HL-60/S4 treated with retinoic acid at 250 ng/mL for 4 days and 3 days (cell line): ENCODE measurements at regions not wholly inside any gene's neighbourhood (a gene's known extent, or its start where the extent isn't known, plus 50 kb on each side); places are given as distances from the start of the nearest gene placed in this dataset.
"Not testable (repeated sequence)": the region's sequence is repeated elsewhere in the genome, so short reads cannot be mapped to it uniquely, and the experiment has no call there.

Experiments used
- in situ Hi-C: fragments of 300-500 bp; cut with MboI; formaldehyde crosslinking; loops from 2 replicates; pipeline ENCODE4 v1.7.0; 2022; ENCODE audit warnings: low sequenced_read_pairs

GRCh38 chr6:84975316-84975715 is 210.9 kb upstream of the TBX18 start:
- in situ Hi-C loops: no loop called here

DNA sequence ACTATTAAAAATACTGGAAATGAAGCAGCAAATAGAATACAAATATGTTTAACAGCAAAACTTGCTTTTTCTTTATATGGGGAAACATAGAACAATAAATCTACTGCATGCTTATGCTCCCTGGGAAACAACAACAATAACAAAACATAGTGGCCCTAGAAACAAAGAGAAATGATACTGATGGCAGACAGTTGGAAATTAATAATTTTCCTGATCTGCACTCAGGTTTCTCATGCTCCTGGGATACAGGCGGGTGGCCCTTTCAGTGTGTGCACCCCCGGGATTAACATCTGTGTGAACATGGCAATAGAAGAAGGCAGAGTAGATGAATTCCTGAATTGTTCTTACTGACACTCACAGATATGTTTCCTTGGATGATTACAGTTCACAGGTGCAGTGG is 209.2 kb upstream of the TBX18 start:
- in situ Hi-C loops: no loop called here

DNA sequence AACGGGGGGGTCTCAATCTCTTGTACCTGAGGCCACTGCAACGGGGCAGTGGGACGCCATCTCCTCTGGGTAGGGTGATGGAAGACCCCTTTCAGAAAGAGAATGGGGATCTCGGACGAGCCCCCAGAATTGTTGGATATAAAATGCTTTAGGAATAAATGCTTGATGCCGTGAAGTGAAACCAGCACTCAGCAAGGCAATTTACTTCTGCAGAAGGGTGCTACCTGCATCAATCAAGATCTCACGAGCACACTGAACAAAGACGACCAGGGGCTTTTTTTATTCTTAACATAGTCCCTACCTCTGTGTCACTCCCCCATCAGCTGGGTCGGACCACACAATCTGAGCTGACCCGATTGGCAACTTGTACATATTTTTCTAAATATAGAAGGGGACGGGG is 203.6 kb upstream of the TBX18 start:
- in situ Hi-C loops: no loop called here

- in situ Hi-C loops: no loop called here
Measured at GRCh38 chr6:84967389-84967788, 203.0 kb upstream of the TBX18 start.

DNA sequence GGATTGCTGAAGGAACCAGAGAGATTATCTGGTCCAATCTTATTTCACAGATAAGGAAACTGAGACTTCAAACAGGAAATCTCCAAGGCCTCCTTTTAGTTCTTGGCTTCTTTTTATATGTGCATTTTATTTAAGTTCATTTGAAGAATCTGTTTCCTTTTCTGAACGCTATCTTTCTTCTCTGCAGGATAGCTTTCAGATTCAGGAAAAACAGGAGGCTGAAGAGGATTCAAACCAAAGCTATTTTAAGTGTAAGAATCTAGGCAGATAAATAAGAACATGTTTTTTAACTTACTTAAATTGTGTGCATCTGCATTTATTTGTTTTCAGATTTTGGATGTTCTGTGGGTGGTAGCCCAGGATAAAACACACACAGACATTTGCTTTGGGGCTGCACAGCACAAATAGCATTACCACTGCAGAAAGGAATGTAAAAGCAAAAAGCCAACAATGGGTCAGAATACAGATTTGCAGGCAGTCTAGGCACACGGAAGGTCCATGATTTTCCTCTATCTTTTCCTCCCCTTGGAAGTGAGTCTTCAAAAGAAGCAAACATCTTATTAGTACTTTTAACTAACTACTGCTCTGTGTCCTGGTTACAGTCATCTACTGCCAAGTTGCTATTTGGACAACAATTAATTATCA is 188.8 kb upstream of the TBX18 start:
- in situ Hi-C loops: no loop called here

DNA sequence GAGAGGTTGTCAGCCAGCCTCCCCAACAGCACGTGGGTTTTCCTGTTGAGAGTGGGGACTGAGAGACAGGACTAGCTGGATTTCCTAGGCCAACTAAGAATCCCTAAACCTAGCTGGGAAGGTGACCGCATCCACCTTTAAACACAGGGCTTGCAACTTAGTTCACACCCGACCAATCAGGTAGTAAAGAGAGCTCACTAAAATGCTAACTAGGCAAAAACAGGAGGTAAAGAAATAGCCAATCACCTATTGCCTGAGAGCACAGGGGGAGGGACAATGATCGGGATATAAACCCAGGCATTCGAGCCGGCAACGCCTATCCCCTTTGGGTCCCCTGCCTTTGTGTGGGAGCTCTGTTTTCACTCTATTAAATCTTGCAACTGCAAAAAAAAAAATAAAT is 180.5 kb upstream of the TBX18 start:
- in situ Hi-C loops: not testable (repeated sequence)

GRCh38 chr6:84943905-84944304 is 179.5 kb upstream of the TBX18 start:
- in situ Hi-C loops: no loop called here

DNA sequence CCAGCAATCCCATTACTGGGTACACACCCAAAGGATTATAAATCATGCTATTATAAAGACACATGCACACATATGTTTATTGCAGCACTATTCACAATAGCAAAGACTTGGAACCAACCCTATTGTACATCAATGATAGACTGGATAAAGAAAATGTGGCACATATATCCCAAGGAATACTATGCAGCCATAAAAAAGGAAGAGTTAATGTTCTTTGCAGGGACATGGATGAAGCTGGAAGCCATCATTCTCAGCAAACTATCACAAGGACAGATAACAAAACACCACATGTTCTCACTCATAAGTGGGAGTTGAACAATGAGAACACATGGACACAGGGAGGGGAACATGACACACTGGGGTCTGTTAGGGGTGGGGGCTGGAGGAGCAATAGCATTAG is 177.2 kb upstream of the TBX18 start:
- in situ Hi-C loops: not testable (repeated sequence)

GRCh38 chr6:84929212-84929611 is 164.8 kb upstream of the TBX18 start:
- in situ Hi-C loops: no loop called here

DNA sequence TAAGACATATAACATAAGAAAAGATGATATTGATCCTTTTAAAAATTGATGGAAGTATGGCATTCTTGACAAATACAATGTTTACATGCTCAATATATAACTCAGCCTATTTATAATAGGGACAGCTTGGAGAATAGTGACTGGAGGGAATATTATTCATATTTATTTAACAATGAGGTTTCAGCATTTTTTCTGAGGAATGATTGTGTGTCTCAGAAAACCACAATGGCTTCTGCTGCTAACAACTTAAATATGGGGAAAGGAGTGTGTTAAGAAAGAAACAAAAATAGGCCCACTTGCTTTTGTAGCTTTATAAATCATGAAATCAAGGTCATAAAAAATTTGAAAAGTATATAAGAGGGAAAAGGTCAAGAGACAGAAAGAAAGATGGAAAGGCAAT is 163.2 kb upstream of the TBX18 start:
- in situ Hi-C loops: no loop called here

GRCh38 chr6:84926189-84927155 is 162.1 kb upstream of the TBX18 start:
- in situ Hi-C loops: no loop called here

DNA sequence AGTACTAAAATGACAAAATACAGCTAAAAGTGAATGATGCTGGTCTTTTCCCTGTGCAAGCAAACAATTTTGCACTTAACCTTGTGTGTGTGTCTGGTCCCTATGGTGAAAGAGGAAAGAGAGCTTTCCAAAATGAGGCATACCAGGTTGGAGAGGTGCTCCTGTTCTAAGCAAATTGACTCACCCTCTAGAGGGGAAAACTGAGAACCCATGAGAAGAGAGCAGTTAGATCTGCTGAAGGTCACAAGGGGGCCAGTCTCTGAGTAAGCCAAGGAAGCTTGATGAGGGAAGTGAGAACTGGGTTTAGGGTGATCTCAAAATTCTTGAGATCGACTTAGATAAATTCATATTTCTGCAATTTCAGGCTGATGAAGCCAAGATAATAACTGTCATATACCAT is 157.5 kb upstream of the TBX18 start:
- in situ Hi-C loops: no loop called here

DNA sequence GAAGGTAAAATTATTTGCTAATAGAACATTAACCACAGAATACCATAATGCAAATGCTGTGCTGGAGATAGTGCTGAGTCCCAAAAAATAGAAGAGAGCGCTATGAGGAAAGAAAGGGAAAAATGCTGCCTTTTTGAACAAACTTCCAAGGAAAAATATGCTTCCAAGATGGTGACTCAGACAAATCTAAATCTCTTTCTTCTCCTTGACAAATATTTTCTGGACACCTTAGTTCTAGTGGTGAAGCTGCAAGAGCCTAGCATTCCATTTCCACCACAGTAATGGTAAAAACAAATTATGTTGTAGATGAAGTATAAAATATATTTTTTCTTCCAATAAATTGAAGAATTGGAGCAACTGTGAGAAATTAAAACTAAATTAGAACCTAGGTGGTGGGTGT is 155.6 kb upstream of the TBX18 start:
- in situ Hi-C loops: no loop called here

DNA sequence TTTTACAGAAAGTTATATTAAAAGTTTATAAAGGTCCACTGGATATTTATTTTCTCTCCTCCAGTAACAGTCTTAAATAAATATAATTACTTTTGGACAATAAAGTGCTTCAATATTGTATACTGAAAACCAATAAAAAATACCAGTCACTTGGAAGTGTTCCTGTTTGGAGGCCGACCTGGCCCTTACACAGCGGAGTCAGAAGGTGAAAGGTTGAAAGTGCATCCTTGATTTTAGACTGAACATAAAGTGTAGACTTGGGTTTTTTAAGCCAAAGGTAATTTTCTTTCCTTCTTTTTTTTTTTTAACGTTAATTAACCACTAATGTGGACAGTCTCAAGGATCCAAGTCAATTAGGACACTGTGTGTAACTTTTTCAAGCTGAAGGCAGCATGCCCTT is 152.3 kb upstream of the TBX18 start:
- in situ Hi-C loops: no loop called here

GRCh38 chr6:84912472-84913322 is 148.3 kb upstream of the TBX18 start:
- in situ Hi-C loops: no loop called here

DNA sequence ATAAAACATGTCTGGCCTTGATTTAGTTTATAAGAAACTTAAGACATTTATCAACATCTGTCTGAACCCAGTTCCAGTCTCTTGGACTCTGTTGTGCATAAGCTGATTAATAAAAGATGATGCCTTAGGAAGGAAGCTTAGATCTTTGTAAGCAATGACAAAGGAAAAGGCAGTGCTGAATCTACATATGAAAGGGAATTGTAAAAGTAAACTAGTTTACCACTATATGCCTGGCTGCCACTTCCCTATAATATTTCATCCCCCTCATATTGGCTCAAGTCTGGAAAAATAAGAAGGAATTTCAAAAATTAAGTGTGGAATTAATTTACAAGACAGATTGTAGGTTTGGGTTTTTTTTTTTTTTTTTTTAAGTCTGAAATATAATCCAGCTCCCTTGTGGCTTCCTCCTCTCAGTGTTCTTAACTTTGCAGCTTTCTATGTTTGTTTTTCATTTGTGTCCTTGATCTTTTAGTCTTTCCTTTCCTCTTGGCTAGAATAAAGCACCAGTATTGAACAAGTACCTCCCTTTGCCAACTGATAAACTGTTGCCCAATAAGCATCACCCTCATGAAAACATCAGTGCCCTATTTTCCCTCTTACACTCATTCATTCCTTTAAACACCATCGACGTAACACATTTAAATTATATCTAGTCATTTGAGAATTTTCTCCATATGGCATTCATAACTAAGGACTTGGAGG is 146.7 kb upstream of the TBX18 start:
- in situ Hi-C loops: no loop called here

- in situ Hi-C loops: no loop called here
Measured at GRCh38 chr6:84908304-84908904, 144.0 kb upstream of the TBX18 start.

DNA sequence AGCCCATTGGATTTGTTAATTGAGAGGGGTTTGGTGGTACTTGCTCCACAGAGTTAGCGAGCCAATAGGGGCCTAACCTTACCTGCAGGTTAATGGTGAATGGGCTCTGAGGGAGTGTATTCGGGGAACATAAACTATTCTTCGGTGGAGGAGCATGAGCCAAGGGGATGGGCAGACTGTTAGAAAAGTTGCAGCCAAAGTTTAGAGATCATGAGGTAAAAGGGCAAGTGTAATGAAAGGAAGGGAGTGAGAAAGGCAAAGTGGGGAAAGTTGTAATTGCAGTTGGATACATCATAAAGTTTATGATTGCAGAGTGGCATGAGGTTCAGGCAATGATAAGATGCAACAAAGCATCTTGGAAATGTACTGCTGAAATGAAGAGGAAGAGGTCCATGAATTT is 142.1 kb upstream of the TBX18 start:
- in situ Hi-C loops: no loop called here

DNA sequence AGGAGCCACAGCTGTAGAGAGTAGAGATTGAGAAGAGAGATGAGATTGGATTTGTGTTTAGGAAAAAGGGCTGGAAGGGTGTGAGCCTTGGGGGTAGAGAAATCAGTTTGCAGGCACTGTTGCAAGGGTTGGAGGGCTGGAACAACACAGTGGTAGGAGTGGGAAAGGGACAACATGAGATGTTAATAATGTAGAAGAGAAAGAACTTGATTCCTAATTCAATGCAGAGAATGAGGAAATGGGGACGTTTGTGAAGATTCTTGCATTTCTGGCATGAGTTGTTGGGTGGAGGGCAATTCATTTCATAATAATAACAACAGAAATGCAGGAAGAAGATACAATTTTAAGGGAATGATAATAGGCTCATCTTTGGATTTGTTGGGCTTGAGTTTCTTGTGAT is 141.4 kb upstream of the TBX18 start:
- in situ Hi-C loops: no loop called here

DNA sequence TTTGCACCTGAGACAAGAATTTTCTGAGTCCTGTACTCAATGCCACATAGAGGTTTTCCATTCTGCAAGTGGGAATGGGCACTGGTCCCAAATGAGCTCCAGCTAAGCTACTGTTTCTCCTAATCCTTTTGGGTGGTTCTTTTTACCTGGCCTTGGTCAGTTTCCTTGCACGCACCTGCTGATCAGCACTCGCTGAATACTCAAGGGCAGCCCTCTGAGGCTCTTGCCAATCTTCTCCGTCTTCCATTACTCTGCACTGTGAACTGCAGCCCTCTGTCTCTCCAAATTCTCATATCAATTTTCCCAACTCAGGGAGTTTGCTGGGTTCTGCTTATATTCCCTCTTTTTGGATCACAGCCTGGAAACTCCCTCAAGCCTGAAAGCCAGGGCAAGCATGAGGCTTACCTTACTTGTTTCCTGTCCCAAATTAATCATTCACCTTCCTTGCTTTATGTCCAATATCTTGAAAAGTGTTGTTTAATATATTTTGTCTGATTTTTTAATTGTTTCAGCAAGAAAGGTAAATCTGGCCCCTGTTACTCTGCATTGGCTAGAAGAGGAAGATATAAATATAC is 138.0 kb upstream of the TBX18 start:
- in situ Hi-C loops: no loop called here
